HG03442 (cell line): ENCODE measurements at regions not wholly inside any gene's neighbourhood (a gene's known extent, or its start where the extent isn't known, plus 50 kb on each side); places are given as distances from the start of the nearest gene placed in this dataset.
"Not testable (repeated sequence)": the region's sequence is repeated elsewhere in the genome, so short reads cannot be mapped to it uniquely, and the experiment has no call there.

Experiments used
- ATAC-seq: cut with Tn5 transposase; IDR thresholded peaks from one replicate; pipeline ENCODE4 v1.9.1; 2021; ENCODE audit warnings: mild to moderate bottlenecking, moderate library complexity; ENCODE audit not compliant: unreplicated experiment

GRCh38 chr10:5268743-5269142 lies 72.1 kb downstream of the AKR1C4 start:
- ATAC-seq = no peak

DNA sequence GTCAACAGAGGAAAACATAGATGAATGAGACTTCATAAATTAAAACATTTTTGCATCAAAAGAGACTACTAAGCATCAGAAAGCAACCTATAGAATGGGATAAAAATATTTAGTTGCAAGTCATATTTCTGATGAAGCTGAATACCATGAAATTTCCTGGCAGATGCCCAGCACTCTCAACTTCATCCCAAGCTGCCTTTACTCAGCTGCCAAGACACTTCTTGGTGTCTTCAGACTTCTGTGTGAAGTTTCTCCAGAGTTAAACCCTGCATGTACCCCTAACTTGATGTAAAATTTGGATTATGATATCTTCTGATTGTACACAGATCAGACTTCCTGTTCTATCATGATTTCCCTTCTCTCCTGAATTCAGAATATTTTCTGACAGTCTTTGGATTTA lies 73.2 kb downstream of the AKR1C4 start:
- ATAC-seq = no peak

GRCh38 chr10:5271526-5271925 lies 74.9 kb downstream of the AKR1C4 start:
- ATAC-seq = no peak

DNA sequence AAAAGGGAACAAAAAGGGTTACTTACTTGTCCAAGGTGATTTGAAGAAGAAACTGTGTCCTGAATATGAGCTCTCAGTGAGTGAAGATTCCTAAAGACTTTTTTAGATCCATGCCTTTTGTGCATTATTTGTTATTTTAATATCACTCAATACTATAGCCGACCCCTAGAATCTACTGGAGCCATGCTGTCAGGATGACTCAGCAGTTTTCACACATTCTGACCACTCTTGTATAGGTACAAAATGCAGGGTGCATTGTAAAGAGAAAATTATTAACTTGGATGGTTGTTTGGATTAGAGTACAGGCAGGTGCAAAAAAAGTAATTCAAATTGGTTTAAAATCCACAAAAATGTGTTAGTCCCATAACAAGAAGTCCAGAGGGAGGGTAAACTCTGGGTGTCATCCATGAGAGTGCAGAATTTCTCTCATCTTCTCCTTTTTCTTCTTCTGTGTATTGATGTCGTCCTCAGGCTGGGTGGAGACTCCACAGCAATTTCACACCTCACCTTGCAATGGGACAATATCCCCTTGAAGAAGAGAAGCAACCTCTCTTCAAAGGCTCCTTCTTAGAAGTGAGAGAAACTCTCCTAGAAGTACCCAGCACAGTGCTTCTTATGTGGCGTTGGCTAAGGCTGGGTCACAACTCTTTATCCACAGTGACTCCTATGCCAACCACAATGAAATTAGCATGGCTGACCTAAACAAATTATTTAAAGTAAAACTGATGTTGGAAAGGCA lies 75.6 kb downstream of the AKR1C4 start:
- ATAC-seq = no peak

GRCh38 chr10:5274795-5275194 lies 78.2 kb downstream of the AKR1C4 start:
- no peak for ATAC-seq

GRCh38 chr10:5281356-5281755 lies 83.4 kb upstream of the UCN3 start:
- ATAC-seq = no peak

GRCh38 chr10:5282137-5282536 lies 82.6 kb upstream of the UCN3 start:
- ATAC-seq = no peak

DNA sequence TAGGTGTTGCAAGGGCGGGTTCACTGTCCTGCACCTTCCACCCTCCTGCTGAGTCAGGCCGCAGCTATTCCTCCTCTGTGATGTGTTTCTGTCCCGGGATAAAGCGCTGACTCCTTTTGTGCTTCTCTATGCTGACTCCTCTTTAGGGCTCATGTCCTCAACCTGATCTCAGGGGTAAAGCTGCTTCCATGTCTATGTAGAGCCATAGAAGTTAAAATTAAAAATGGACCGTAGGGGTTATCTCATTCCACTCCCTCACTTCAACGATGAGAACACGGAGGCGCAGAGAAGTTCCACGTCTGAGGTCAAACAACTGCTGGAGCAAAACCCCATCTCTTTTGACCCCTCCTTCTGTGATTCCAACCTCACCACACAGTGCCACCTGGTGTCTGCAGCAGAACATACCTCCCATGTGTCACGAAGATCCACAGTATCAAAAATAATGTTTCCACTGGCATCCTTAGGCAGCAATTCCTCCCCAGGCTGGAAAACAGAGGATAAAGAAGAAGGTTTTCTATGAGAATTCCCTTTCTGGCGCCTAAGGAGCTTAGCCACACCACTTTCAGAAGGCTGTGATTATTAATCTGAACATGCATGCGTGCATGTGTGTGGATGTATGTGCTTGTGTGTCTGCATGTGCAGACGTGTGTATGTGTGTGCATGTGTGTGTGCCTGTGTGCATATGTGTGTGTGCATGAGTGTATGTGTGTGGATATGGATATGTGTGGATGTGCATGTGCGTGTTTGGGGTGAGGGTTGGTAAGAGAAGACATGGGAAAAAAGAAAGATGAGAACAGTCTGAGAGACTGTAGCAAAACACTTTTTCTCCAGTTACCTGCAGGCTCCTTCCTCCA lies 81.2 kb upstream of the UCN3 start:
- ATAC-seq = peak; percentile 72

DNA sequence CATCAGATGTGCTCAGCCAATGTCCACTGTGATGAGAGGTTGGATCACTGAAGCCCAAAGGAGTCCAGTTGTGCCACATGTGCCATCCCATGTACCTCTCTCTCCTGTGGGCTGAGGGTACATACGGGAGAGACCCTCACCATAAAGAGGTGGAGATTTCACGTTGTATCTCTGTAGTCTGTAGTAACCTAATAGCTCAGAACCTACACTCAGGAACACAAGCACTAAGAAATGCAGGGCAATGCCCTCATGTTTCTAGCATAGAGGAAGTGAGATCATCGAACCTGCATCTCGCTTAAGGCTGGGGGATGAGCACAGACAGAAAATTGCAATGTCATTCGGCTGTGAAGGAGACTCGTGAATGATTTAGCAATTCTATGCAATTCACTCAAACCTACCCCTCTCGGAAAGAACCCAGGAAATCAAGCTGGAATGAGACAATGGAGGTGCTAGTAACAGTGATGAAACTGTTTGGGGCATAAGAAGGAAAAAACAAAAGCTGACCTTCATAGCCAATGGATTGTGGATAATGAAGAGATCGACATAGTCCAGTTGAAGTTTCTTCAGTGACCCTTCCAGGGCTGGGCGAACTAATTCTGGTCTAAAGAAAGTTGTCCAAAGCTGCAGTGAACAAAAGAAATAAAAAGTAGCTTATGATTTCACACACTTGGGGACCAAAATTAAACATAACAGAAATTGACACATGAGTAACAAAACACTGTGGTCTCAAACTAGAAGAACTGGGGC lies 80.3 kb upstream of the UCN3 start:
- peak; percentile 65 for ATAC-seq

DNA sequence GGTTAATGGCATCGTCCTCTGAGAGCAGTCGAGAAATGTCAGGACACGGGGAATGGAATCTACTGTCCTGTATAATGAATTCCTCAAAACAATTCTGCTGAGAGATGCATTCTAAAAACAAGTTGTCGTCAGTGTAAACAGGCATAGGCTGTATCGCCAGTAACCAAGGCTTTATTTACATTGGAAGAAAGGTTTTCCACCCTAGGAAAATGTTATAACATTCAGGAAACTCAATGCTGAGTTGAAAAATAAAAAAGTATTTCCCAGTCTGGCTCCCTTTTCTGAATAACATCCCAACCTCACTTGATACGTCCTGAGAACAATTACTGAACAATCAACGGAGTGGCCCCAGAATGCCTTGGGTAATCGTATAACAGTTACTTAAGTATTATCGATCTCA lies 79.6 kb upstream of the UCN3 start:
- ATAC-seq = no peak

- no peak for ATAC-seq
These were observed 76.4 kb upstream of the UCN3 start for GRCh38 chr10:5288359-5288758.

- not testable (repeated sequence) for ATAC-seq
These were observed 75.5 kb upstream of the UCN3 start for GRCh38 chr10:5289228-5289627.

DNA sequence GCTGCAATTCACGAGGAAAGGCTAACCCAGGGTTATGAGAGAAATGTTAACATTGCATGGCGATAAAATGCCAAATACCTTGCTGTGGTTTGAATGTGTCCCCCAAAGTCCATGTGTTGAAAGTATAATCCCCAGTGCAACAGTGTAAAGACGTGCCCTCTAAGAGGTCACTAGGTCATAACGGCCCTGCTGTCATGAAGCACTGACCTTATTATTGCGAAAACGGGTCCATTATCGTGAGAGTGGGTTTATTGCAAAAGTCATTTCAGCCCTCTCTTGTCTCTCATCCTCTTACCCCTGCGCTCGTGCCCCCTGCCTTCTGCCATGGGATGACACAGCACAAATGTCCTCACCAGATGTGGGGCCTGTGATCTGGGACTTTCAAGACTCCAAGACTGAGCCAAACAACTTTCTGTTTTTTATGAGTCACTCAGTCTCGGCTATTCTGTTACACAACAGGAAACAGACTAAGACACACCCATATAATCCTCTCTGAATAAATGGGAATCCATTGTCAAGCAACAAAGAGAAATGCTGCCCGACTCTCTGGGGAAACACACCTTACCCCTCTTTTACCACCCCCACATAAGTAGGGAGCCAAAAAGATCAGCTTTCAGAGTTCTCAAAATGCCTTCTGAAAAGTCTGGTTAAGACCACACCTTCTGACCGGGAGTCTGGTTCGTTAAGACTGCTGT lies 73.1 kb upstream of the UCN3 start:
- no peak for ATAC-seq

DNA sequence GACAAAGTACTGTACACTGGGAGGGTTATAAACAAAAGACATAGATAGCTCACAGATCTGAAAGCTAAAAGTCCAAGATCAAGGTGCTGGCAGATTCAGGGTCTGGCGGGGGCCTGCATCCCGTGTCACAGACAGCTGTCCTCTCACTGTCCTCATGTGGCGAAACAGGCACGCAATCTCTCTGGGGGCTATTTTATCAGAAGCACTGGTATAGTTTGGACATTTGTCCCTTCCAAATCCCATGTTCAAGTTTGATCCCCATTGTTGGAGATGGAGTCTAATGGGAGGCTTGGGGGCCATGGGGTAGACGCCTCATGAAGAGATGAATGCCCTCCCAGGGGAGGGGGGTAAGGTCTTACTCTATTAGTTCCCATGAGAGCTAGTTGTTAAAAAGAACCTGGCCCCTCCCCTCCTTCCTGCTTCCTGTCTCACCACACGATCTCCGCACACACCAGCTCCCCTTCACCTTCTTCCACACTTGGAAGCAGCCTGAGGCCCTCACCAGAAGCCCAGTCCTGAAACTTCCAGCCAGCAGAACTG lies 72.5 kb upstream of the UCN3 start:
- no peak for ATAC-seq

GRCh38 chr10:5292970-5293369 lies 71.8 kb upstream of the UCN3 start:
- not testable (repeated sequence) for ATAC-seq

DNA sequence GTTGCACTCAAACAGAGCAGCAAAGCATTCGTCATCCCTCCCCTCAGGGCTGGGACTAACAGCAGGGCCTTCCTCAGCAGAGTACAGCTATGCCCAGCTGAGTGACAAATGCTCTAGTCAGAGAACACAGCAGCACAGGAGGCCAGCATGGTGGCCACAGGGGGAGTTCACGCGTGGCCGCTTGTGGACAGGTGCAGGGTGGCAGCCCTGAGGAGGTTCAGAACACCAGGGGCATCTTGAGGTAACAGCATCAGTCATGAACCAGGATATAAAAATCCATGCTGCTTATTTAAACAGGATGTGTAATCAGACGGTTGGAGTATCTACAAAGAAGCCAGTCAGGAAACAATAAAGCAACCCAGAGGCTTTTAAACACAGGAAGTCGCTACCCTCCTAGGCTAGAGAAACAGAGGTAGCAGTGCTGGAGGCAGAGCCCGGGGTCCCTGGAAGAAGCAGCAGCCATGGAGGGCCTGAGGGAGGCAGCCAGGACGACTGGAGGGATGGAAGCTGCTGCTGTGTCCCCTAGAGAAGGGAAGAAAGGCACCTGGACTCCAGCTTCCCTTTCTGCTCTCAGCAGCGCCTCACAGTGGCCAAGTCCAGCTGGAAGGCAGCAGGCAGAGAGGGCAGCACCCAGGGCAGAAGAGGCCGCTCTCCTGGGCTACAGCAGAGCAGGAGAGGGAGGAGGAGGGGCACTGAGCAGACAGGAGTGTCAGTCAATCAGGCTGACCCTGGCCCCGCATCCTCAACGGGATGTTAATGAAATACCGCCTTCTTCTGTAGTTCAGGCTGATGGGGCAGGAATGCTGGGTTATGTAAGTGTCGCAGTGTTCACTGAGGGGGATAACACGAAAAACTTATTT lies 70.8 kb upstream of the UCN3 start:
- ATAC-seq = peak; percentile 62

DNA sequence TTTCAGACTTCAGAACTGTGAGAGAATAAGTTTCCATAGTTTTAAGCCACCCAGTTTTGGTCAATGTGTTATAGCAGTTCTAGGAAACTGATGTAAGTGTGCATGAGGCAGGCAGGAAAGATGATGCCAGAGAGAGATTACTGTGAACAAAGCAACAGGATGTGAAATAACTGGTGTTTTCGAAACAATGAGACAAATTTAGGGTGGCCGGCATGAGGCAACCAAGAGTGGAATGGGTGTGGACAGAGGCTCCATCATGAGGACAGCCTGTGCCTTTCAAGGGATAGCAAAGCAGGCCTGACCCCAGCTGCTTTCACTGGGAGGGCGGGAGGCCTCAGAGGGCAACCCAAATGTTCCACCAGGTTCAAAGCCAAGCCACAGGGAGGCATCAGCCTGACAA lies 67.3 kb upstream of the UCN3 start:
- ATAC-seq = no peak

GRCh38 chr10:5297996-5298395 lies 66.8 kb upstream of the UCN3 start:
- no peak for ATAC-seq

DNA sequence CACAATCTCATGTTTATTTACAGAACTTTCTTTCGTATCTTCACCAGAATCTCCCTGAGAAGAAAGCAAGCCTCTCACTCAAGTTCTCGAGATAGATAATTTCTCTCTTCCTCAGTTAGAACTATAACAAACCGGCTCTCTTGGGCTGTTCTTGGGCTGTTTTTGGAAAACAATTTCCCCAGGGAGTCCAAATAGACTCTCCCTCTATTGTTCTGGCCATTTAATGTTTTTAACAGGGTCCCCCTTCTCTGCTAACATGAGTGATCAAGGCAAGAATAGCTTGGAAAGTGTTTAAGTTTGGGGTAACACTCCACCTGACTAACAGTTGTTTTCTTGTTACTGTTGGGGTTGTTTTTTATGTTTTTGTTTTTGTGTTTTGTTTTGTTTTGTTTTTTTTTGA lies 64.8 kb upstream of the UCN3 start:
- ATAC-seq = no peak

DNA sequence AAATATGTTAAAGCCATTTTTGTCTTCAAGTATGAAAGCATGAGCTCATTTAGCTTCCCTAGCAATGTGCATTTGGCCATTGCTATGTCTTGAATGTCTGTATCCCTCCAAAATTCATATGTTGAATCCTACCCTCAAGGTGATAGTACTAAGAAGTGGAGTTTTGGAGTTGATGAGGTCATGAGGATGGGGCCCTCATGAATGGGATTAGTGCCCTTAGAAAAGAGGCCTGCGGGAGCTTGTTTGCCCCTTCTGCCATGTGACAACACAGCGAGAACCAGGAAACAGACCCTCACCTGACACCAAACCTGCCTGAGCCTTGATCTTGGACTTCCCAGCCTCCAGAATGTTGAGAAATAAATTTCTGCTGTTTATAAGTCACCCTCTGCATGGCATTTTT lies 61.3 kb upstream of the UCN3 start:
- no peak for ATAC-seq
